Testis (tissue), 2 donors: ENCODE measurements at regions not wholly inside any gene's neighbourhood (a gene's known extent, or its start where the extent isn't known, plus 50 kb on each side); places are given as distances from the start of the nearest gene placed in this dataset.
"Not testable (repeated sequence)": the region's sequence is repeated elsewhere in the genome, so short reads cannot be mapped to it uniquely, and the experiment has no call there.

Experiments
- DNase-seq: peaks from one replicate; pipeline ENCODE4 v3.0.0-alpha.2; 2019
- H3K27ac ChIP-seq, 2 donors: fragments of 200-600 bp; sonication (generic); one replicate each; pipeline ENCODE4 v1.5.1; 2019
- H3K27me3 ChIP-seq: fragments of 200-600 bp; sonication (generic); one replicate; pipeline ENCODE4 v1.5.1; 2019
- H3K36me3 ChIP-seq: fragments of 200-600 bp; sonication (generic); one replicate; pipeline ENCODE4 v1.5.1; 2017; ENCODE audit warnings: low read depth; ENCODE audit errors: missing control alignments
- H3K4me1 ChIP-seq: fragments of 200-600 bp; sonication (generic); one replicate; pipeline ENCODE4 v1.5.1; 2019
- H3K4me3 ChIP-seq, 2 donors: fragments of 200-600 bp; sonication (generic); one replicate each; pipeline ENCODE4 v1.5.1; 2017 to 2019
- H3K9me3 ChIP-seq: fragments of 200-600 bp; sonication (generic); one replicate; pipeline ENCODE4 v1.5.1; 2017
- POLR2A ChIP-seq: fragments of 450-650 bp; IDR thresholded peaks from one replicate; pipeline ENCODE4 v1.6.1; 2017; ENCODE audit warnings: antibody characterized with exemption, mild to moderate bottlenecking, moderate library complexity
- WGBS, 2 donors: methylation state at CpG; one replicate each; pipeline ENCODE4 v1.1.5; 2018; 5-methylcytosine and 5-hydroxymethylcytosine counted together
- intact Hi-C: fragments of 100-400 bp; cut with DNase I; formaldehyde crosslinking; loops from one replicate; pipeline ENCODE4 v1.15.1; 2023; ENCODE audit warnings: low total_unique reads
- TF ChIP-seq, protein P1 (sequence below), 3 experiments: fragments of 450-650 bp in 2 of 3; fragments of 200-600 bp in 1 of 3; sonication (generic) in 1 of 3; IDR thresholded peaks; one replicate each; pipeline ENCODE4 v1.5.1; 2016 to 2019; ENCODE audit warnings: antibody characterized with exemption in 3 of 3, mild to moderate bottlenecking in 2 of 3, moderate library complexity in 1 of 3

DNA sequence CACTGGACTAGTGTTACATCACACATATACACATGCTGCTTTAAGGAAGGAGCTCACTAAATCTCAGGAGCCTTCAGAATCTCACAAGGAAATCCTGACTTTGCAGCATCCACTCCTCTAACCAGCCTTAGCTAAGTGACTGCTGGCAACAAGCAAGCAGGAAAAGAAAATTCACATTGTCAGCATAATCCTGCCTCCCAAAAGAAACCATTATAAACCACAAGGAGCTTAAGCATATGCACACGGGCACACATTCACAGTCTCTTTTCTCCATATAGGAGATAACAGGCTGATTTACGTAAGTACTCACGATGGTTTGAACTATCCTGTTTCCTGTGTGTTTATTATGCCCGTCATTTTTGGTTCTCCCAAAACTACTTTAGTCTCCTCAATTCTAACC lies 136.3 kb downstream of the TMEM144 start:
- Histone ChIP-seq H3K27me3 (no peaks in the 10 kb centered on the region), H3K4me3 (no peak overlapping the region), H3K4me1 (no peaks in the 10 kb centered on the region), H3K36me3 (no peaks in the 10 kb centered on the region), H3K27ac (no peak overlapping the region), H3K9me3 (no peaks in the 10 kb centered on the region)
- DNase-seq, result no peak
- intact Hi-C loops, result no loop called here
- 63 to 76% methylated on average over 4 of the region's 4 CpGs for WGBS, 2 donors
- TF ChIP-seq, protein P1, sequence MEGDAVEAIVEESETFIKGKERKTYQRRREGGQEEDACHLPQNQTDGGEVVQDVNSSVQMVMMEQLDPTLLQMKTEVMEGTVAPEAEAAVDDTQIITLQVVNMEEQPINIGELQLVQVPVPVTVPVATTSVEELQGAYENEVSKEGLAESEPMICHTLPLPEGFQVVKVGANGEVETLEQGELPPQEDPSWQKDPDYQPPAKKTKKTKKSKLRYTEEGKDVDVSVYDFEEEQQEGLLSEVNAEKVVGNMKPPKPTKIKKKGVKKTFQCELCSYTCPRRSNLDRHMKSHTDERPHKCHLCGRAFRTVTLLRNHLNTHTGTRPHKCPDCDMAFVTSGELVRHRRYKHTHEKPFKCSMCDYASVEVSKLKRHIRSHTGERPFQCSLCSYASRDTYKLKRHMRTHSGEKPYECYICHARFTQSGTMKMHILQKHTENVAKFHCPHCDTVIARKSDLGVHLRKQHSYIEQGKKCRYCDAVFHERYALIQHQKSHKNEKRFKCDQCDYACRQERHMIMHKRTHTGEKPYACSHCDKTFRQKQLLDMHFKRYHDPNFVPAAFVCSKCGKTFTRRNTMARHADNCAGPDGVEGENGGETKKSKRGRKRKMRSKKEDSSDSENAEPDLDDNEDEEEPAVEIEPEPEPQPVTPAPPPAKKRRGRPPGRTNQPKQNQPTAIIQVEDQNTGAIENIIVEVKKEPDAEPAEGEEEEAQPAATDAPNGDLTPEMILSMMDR (IDR thresholded peaks at IDR 0.05), result no peak
- no peak for TF ChIP-seq POLR2A

DNA sequence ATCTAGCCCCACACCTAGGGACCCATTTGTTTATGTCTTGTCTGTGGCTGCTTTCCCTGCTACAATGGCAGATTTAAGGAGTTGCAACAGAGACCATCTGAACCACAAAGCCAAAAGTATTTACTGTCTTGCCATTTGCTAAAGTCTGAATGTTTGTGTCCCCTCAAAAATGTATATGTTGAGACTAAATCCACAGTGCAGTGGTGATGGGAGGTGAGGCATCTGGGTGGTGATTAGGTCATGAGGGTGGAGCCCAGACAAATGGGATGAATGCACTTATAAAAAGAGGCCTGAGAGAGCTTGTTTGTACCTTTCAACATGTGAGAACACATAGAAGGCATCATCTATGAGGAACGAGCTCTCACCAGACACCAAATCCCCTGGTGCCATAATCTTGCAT lies 137.3 kb downstream of the TMEM144 start:
- H3K4me3 ChIP-seq, result no peak overlapping the region

DNA sequence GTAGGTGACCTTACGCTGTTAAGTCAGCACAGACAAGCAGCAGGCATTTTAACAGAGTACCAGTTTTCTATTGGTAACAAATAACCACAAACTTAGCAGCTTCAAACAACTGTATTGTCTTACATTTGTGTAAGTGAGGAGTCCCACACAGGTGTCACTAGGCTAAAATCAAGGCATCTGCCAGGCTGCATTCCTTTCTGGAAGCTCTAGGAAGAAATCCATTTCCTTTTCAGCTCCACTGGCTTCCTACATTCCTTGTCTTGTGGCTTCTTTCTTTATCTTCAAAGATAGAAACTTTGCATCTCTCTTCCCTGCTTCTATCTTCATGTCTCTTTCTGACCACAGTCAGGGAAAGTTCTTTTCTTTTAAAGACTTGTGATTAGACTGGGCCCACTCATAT lies 139.9 kb downstream of the TMEM144 start:
- Histone ChIP-seq H3K36me3 (no peaks in the 10 kb centered on the region), H3K4me1 (no peaks in the 10 kb centered on the region), H3K4me3 (no peak overlapping the region), H3K9me3 (no peaks in the 10 kb centered on the region), H3K27ac (no peak overlapping the region), H3K27me3 (no peaks in the 10 kb centered on the region)
- DNase-seq, result no peak
- intact Hi-C loops, result no loop called here
- WGBS, 2 donors, result 100% methylated on average over 1 of the region's 1 CpG
- TF ChIP-seq POLR2A, result no peak
- TF ChIP-seq, protein P1 (IDR thresholded peaks at IDR 0.05), result no peak

More for the DNA sequence above, 137.3 kb downstream of the TMEM144 start:
- Histone ChIP-seq H3K27ac (no peak overlapping the region), H3K27me3 (no peaks in the 10 kb centered on the region), H3K4me1 (no peaks in the 10 kb centered on the region), H3K9me3 (no peaks in the 10 kb centered on the region), H3K36me3 (no peaks in the 10 kb centered on the region)
- no peak for DNase-seq
- WGBS, 2 donors, result 71 to 85% methylated on average over 1 of the region's 1 CpG
- intact Hi-C loops, result no loop called here
- TF ChIP-seq, protein P1 (IDR thresholded peaks at IDR 0.05), result no peak
- no peak for TF ChIP-seq POLR2A

DNA sequence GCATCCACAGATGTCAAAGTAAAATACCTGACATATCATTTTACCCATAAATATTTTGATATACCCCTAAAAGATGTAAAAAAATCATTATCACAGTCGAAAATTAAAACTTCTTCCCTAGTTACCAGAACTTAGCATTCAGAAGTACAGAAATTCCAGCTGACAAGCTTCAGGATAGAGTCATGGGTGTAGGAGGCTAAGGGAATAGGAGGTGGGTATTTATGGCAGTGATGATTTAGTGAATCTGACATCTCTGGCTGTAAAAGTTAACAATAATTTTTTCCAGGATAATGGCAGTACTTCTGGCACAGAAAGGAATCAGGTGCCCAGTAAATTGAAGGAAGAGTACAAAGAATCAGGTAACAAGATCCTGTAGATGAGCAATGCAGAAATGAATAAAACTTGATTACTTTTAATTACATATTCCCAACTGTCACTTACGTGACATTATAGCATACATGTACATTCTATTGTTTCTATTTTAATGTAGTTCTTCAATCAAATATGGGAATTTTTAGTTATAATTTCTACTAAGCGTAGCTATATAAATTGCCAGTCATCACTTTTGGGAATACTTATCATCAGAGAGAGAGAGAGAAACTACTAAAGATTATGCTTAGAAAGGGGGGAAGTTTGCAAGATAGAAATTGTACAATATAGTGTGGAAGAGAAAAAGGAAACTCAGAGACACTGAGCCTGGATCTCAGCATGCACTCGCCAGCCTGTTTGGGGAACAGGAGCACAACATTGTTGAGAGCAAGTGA lies 143.4 kb downstream of the TMEM144 start:
- 80 to 84% methylated on average over 4 of the region's 4 CpGs for WGBS, 2 donors
- no peak overlapping the region for H3K4me3 ChIP-seq
- DNase-seq, result no peak
- no peaks in the 10 kb centered on the region for H3K27me3 ChIP-seq
- H3K27ac ChIP-seq, result no peak overlapping the region
- no peaks in the 10 kb centered on the region for H3K9me3 ChIP-seq
- no peaks in the 10 kb centered on the region for H3K36me3 ChIP-seq
- H3K4me1 ChIP-seq, result no peaks in the 10 kb centered on the region
- no peak for TF ChIP-seq POLR2A
- TF ChIP-seq, protein P1 (IDR thresholded peaks at IDR 0.05), result no peak
- intact Hi-C loops, result no loop called here

DNA sequence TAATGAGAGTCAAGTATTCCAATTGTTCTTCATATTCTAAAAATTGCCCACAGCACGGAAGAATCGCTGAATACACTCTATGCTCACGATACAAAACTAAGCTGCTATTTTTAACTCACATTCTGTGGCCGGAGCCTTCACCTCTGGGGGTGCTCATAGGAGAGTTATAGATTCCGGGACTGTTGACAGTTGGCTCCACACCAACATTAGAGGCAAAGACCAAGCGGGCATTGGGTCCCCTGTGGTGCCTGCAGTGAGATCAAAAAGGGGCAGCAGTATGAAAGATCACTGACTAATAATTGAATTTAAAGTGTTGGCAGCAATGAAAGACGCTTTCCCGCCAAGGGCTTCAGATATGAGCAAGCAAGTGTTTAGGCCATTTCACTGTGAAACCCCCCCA lies 146.0 kb downstream of the TMEM144 start:
- Histone ChIP-seq H3K27me3 (no peaks in the 10 kb centered on the region), H3K36me3 (no peaks in the 10 kb centered on the region), H3K27ac (no peak overlapping the region), H3K4me3 (no peak overlapping the region), H3K9me3 (no peaks in the 10 kb centered on the region), H3K4me1 (no peaks in the 10 kb centered on the region)
- intact Hi-C loops, result no loop called here
- TF ChIP-seq POLR2A, result no peak
- TF ChIP-seq, protein P1 (IDR thresholded peaks at IDR 0.05), result no peak
- WGBS, 2 donors, result 77 to 81% methylated on average over 8 of the region's 8 CpGs
- DNase-seq, result no peak

DNA sequence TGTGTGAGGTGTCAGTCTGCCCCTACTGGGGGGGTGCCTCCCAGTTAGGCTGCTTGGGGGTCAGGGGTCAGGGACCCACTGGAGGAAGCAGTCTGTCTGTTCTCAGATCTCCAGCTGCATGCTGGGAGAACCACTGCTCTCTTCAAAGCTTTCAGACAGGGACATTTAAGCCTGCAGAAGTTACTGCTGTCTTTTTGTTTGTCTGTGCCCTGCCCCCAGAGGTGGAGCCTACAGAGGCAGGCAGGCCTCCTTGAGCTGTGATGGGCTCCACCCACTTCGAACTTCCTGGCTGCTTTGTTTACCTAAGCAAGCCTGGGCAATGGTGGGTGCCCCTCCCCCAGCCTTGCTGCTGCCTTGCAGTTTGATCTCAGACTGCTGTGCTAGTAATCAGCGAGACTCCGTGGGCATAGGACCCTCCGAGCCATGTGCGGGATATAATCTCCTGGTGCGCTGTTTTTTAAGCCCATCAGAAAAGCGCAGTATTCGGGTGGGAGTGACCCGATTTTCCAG lies 153.7 kb upstream of the RXFP1 start:
- H3K9me3 ChIP-seq, DNase-seq, intact Hi-C loops, H3K4me3 ChIP-seq, H3K4me1 ChIP-seq, H3K27ac ChIP-seq, H3K36me3 ChIP-seq, H3K27me3 ChIP-seq: not testable (repeated sequence)
- 93 to 98% methylated on average over 9 of the region's 9 CpGs for WGBS, 2 donors
